Right lobe of liver (tissue), 6 donors: ENCODE measurements at regions not wholly inside any gene's neighbourhood (a gene's known extent, or its start where the extent isn't known, plus 50 kb on each side); places are given as distances from the start of the nearest gene placed in this dataset.
A peak's percentile ranks its signal among the peaks of the same experiment; 100 is the strongest.

ENCODE experiments used
- ATAC-seq, 4 donors: fragments of 200-7000 bp; cut with Tn5 transposase; one replicate each; pipeline ENCODE4 v1.9.1; 2020; ENCODE audit warnings: mild to moderate bottlenecking in 4 of 4, moderate library complexity in 4 of 4
- DNase-seq, 3 donors: peaks; one replicate each; pipeline ENCODE4 v3.0.0-alpha.2; 2020
- H3K27ac ChIP-seq, 3 donors: fragments of 200-600 bp; one replicate each; pipeline ENCODE4 v1.8.0; 2022
- H3K27me3 ChIP-seq, 2 donors: fragments of 200-600 bp; one replicate each; pipeline ENCODE4 v1.8.0; 2022
- H3K36me3 ChIP-seq, 4 donors: fragments of 200-600 bp; sonication (generic) in 1 of 4; one replicate each; pipeline versions ENCODE4 v1.5.1 to v1.8.0; 2017 to 2022; ENCODE audit warnings: control low read depth in 1 of 4
- H3K4me1 ChIP-seq, 4 donors: fragments of 200-600 bp; sonication (generic) in 1 of 4; one replicate each; pipeline versions ENCODE4 v1.5.1 to v1.8.0; 2017 to 2022; ENCODE audit warnings: control low read depth in 1 of 4
- H3K4me3 ChIP-seq, 3 donors: fragments of 200-600 bp; one replicate each; pipeline ENCODE4 v1.8.0; 2022
- H3K9me3 ChIP-seq, 4 donors: fragments of 200-600 bp; sonication (generic) in 1 of 4; one replicate each; pipeline versions ENCODE4 v1.5.1 to v1.8.0; 2017 to 2022; ENCODE audit warnings: control low read depth in 1 of 4
- POLR2A ChIP-seq: fragments of 450-650 bp; IDR thresholded peaks from one replicate; pipeline ENCODE4 v1.6.1; 2017; ENCODE audit warnings: antibody characterized with exemption, mild to moderate bottlenecking
- WGBS: methylation state at CpG from one replicate; pipeline ENCODE4 v1.1.6; 2018; ENCODE audit warnings: low coverage, low lambda C conversion rate; ENCODE audit not compliant: insufficient coverage; ENCODE audit errors: missing lambda C conversion rate; 5-methylcytosine and 5-hydroxymethylcytosine counted together
- intact Hi-C, 2 donors: fragments of 100-400 bp; cut with DNase I; formaldehyde crosslinking; loops; one replicate each; pipeline versions ENCODE4 v1.11.2 to v1.14.1; 2022
- TF ChIP-seq, protein P1 (sequence below), 4 donors: fragments of 200-600 bp in 3 of 4; fragments of 450-650 bp in 1 of 4; IDR thresholded peaks; one replicate each; pipeline versions ENCODE4 v1.5.1 to v1.8.0; 2016 to 2022; ENCODE audit warnings: antibody characterized with exemption in 4 of 4, mild to moderate bottlenecking in 2 of 4
- donor health status: DM: no; HTN: yes; CAD: no.
- donor health status: DM: no; HTN: no; CAD: no.
- donor health status: DM: no; HTN: no; CAD: no.
- donor health status: DM: no; HTN: yes; CAD: no.
- donor health status: DM: no; HTN: yes; CAD: no.

GRCh38 chr1:220431554-220432239 lies 96.2 kb upstream of the MARK1 start:
- Histone ChIP-seq H3K4me3 (no peak overlapping the region), H3K9me3 (no peaks in the 10 kb centered on the region), H3K27me3 (no peaks in the 10 kb centered on the region), H3K36me3 (no peaks in the 10 kb centered on the region), H3K4me1 (no peaks in the 10 kb centered on the region), H3K27ac (no peak overlapping the region)
- ATAC-seq (no peak), DNase-seq (no peak)
- 65% methylated on average over 7 of the region's 7 CpGs for WGBS
- intact Hi-C loops, result no loop called here
- TF ChIP-seq, protein P1, sequence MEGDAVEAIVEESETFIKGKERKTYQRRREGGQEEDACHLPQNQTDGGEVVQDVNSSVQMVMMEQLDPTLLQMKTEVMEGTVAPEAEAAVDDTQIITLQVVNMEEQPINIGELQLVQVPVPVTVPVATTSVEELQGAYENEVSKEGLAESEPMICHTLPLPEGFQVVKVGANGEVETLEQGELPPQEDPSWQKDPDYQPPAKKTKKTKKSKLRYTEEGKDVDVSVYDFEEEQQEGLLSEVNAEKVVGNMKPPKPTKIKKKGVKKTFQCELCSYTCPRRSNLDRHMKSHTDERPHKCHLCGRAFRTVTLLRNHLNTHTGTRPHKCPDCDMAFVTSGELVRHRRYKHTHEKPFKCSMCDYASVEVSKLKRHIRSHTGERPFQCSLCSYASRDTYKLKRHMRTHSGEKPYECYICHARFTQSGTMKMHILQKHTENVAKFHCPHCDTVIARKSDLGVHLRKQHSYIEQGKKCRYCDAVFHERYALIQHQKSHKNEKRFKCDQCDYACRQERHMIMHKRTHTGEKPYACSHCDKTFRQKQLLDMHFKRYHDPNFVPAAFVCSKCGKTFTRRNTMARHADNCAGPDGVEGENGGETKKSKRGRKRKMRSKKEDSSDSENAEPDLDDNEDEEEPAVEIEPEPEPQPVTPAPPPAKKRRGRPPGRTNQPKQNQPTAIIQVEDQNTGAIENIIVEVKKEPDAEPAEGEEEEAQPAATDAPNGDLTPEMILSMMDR (IDR thresholded peaks at IDR 0.05), result no peak
- no peak for TF ChIP-seq POLR2A

DNA sequence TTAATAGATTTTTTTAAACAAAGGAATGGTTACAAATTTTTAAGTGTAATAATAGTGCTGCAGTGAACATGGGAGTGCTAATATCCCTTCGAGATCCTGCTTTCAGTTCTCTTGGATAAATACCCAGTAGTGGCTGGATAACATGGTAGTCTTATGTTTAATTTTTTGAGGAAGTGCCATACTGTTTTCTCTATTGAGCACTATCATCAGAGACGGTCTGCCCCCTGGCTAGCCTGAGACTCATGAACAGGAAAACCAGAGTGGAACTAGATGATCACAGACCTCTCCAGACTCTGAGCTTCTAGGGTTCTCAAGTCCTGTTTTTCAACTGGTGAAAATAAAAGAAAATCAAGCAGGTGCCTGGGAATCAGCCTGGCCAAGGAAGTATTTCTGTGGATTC lies 97.3 kb upstream of the MARK1 start:
- DNase-seq (no peak), ATAC-seq (no peak)
- 25% methylated on average over 2 of the region's 2 CpGs for WGBS
- Histone ChIP-seq H3K27ac (no peak overlapping the region), H3K9me3 (no peaks in the 10 kb centered on the region), H3K4me1 (no peaks in the 10 kb centered on the region), H3K36me3 (no peaks in the 10 kb centered on the region), H3K4me3 (no peak overlapping the region), H3K27me3 (no peaks in the 10 kb centered on the region)
- no peak for TF ChIP-seq POLR2A
- TF ChIP-seq, protein P1 (IDR thresholded peaks at IDR 0.05), result no peak
- intact Hi-C loops, result no loop called here

DNA sequence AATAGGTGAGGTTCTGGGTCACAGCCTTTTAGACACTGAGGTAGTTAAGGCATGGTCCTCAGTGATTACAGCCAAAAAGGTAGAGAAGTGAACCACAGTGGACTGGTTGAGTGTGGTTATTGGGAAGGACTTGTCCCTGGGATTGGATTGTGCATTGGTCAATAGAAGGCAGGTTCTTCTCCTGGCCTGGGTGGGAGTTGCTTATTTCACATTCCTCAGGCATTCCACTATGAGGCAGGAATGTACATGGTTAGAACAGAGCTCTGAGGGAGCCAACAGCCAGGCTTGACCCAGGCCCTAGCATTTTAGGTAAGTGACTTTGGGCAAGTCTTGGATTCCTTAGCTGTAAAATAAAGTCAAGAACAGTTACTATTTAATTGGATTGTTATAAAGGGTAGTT lies 97.9 kb upstream of the MARK1 start:
- DNase-seq (no peak), ATAC-seq (no peak)
- Histone ChIP-seq H3K36me3 (no peaks in the 10 kb centered on the region), H3K9me3 (no peaks in the 10 kb centered on the region), H3K4me1 (no peaks in the 10 kb centered on the region), H3K4me3 (no peak overlapping the region), H3K27me3 (no peaks in the 10 kb centered on the region), H3K27ac (no peak overlapping the region)
- intact Hi-C loops, result no loop called here
- TF ChIP-seq, protein P1 (IDR thresholded peaks at IDR 0.05), result no peak
- TF ChIP-seq POLR2A, result no peak

GRCh38 chr1:220426989-220427388 lies 100.9 kb upstream of the MARK1 start:
- no peaks in the 10 kb centered on the region for H3K27me3 ChIP-seq
- WGBS, result 90% methylated on average over 2 of the region's 2 CpGs
- intact Hi-C loops, result no loop called here
- no peaks in the 10 kb centered on the region for H3K9me3 ChIP-seq
- H3K4me1 ChIP-seq, result no peaks in the 10 kb centered on the region
- H3K36me3 ChIP-seq, result no peaks in the 10 kb centered on the region
- H3K4me3 ChIP-seq, result no peak overlapping the region
- TF ChIP-seq, protein P1 (IDR thresholded peaks at IDR 0.05), result no peak
- no peak for TF ChIP-seq POLR2A
- DNase-seq (no peak), ATAC-seq (peak in 1 of 4 donors; percentile 52)
- H3K27ac ChIP-seq, result no peak overlapping the region

DNA sequence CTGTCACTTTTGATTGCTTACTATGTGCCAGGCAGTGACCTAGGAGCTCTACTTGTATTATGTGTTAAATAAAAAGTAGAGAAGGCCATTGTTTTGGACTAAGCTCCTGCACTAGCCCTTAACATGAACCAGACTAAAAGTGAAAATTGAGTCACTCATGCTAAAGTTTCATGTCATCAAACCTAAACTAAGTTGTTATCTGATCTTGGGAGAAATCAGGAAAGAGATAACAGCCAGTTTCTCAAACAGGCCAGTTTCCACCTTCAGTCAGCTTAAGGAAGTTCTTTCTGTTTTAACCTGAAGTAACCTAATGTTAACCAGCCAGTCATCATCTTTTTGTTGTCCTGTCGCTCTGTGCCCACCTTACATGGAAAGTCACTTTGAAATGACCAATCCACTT lies 102.1 kb upstream of the MARK1 start:
- ATAC-seq (no peak), DNase-seq (no peak)
- H3K36me3 ChIP-seq, result no peaks in the 10 kb centered on the region
- 77% methylated on average over 1 of the region's 1 CpG for WGBS
- H3K4me3 ChIP-seq, result no peak overlapping the region
- H3K27ac ChIP-seq, result no peak overlapping the region
- H3K27me3 ChIP-seq, result no peaks in the 10 kb centered on the region
- H3K9me3 ChIP-seq, result no peaks in the 10 kb centered on the region
- TF ChIP-seq POLR2A, result no peak
- TF ChIP-seq, protein P1 (IDR thresholded peaks at IDR 0.05), result no peak
- H3K4me1 ChIP-seq, result no peaks in the 10 kb centered on the region
- intact Hi-C loops, result no loop called here
